ENCODE measurements at regions not wholly inside any gene's neighbourhood (a gene's known extent, or its start where the extent isn't known, plus 50 kb on each side); places are given as distances from the start of the nearest gene placed in this dataset.

- no peak overlapping the region for H3K27ac ChIP-seq (ENCODE audit: low read depth)
- WGBS = 83% methylated on average over 8 of the region's 8 CpGs
- no peaks in the 10 kb centered on the region for H3K36me3 ChIP-seq (ENCODE audit: insufficient read depth)
- no peak overlapping the region for H3K4me3 ChIP-seq (ENCODE audit: low read depth, low read length)
- no peak for DNase-seq (ENCODE audit: extremely low spot score)
- H3K4me1 ChIP-seq (ENCODE audit: insufficient read depth) = no peaks in the 10 kb centered on the region
Measured at GRCh38 chr1:22376546-22376945, 75.1 kb upstream of the ZBTB40 start.

- H3K4me3 ChIP-seq (ENCODE audit: low read depth, low read length) = no peak overlapping the region
- H3K4me1 ChIP-seq (ENCODE audit: insufficient read depth) = no peaks in the 10 kb centered on the region
- H3K27ac ChIP-seq (ENCODE audit: low read depth) = no peak overlapping the region
- DNase-seq (ENCODE audit: extremely low spot score) = no peak
- 86% methylated on average over 3 of the region's 3 CpGs for WGBS
- no peaks in the 10 kb centered on the region for H3K36me3 ChIP-seq (ENCODE audit: insufficient read depth)
Measured at GRCh38 chr1:22376976-22377375, 74.7 kb upstream of the ZBTB40 start.

GRCh38 chr1:22379566-22379965, 72.1 kb upstream of the ZBTB40 start:
- Histone ChIP-seq H3K36me3 (ENCODE audit: insufficient read depth) (no peaks in the 10 kb centered on the region), H3K4me3 (ENCODE audit: low read depth, low read length) (no peak overlapping the region), H3K27ac (ENCODE audit: low read depth) (no peak overlapping the region), H3K4me1 (ENCODE audit: insufficient read depth) (no peaks in the 10 kb centered on the region)
- 29% methylated on average over 7 of the region's 7 CpGs for WGBS
- DNase-seq (ENCODE audit: extremely low spot score) = no peak

DNA sequence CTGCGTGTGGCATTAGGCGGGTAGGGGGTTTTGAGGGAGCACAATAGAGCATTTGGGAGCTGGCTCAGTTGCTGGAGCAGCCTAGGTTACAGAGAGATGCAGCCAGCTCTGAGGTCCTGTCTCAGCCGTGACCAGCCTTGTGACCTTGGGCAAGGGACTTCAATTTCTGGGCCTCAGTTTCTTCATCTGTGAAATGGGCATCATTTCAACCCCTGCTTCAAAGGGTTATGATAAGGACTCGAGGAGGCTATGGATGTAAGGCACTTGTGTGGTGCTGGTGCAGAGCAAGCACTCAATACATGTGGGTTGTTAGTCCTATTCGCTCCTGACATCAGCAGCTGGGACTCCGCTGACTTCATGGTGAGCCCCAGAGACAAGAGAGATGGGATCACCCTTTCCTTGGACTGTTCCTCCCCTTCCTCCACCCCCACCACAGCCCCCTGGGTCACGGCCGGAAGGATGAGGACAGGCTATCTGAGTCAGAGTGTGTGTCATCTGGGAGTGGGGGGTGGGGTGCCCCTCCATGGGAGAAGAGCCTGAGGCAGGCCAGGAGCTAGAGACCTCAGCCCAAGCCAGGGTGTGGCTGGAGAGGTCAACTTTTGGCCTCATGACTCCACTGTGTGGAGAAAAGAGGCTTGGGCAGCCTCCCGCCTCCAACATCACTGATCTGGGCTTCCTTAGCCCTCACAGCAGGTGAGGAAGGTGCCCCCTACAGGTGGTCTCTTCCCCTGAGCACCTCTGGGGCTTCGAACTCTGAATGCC, 71.4 kb upstream of the ZBTB40 start:
- no peak for DNase-seq (ENCODE audit: extremely low spot score)
- H3K4me1 ChIP-seq (ENCODE audit: insufficient read depth) = no peaks in the 10 kb centered on the region
- no peak overlapping the region for H3K27ac ChIP-seq (ENCODE audit: low read depth)
- no peaks in the 10 kb centered on the region for H3K36me3 ChIP-seq (ENCODE audit: insufficient read depth)
- no peak overlapping the region for H3K4me3 ChIP-seq (ENCODE audit: low read depth, low read length)
- WGBS = 75% methylated on average over 10 of the region's 10 CpGs

DNA sequence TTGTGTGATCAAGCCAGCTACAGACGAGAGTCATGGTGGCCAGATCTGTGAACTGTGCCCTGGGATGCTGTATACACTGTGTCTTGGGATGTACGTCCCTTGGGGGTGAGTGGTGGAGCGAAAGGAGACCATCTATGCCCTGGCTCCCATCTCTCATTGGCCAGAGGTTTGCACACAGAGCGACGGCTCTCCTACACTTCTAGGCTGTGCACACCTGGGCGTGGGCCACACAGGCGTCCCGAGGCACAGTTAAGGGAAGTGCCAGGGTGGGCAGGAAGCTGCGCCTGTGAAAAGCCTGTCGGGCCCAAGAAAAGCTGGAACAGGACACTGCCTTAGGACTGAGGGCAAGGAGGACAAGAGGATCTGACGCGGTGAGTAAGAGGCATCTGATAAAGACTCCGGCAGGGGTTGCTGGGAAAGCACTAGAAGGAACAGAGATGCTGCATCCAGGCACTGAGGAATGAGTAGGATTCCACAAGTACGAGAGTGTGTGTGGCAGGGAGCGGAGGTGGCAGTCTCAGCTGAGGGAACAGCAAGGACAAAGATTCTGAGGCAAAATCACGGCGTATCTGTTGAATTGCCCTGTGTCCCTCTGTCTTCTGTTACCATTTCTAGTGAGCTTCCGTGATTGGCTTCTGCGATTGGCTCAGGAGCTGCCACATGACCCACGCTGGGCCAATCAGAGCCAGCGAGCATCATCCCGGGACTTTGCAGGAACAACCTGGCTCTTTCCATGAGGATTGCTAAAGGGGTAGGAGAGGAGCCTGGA, 67.9 kb upstream of the ZBTB40 start:
- 79% methylated on average over 22 of the region's 22 CpGs for WGBS
- Histone ChIP-seq H3K4me3 (ENCODE audit: low read depth, low read length) (no peak overlapping the region), H3K4me1 (ENCODE audit: insufficient read depth) (no peaks in the 10 kb centered on the region)

DNA sequence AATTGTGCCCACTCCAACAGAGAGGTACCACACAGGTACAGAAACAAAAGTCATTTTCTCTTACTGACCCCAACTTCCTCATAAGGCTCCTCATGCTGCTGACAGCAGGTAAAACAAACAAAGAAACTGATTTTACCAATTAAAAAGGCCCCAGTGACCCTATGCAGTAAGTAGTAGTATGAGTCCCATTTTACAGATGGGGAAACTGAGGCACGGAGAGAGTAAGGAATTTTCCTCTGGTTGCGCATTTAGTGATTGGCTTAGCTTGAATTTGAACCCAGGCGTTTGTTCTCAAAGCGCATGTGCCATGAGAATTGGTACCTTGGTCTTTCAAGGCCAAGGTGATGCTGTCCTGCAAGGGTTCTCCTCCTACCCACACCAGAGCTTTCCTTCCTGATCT, 66.1 kb upstream of the ZBTB40 start:
- Histone ChIP-seq H3K4me1 (ENCODE audit: insufficient read depth) (no peaks in the 10 kb centered on the region), H3K27ac (ENCODE audit: low read depth) (no peak overlapping the region), H3K4me3 (ENCODE audit: low read depth, low read length) (no peak overlapping the region), H3K36me3 (ENCODE audit: insufficient read depth) (no peaks in the 10 kb centered on the region)
- 83% methylated on average over 4 of the region's 4 CpGs for WGBS
- DNase-seq (ENCODE audit: extremely low spot score) = no peak

More for the DNA sequence above, 67.9 kb upstream of the ZBTB40 start:
- Histone ChIP-seq H3K27ac (ENCODE audit: low read depth) (no peak overlapping the region), H3K36me3 (ENCODE audit: insufficient read depth) (no peaks in the 10 kb centered on the region)
- DNase-seq (ENCODE audit: extremely low spot score) = no peak

DNA sequence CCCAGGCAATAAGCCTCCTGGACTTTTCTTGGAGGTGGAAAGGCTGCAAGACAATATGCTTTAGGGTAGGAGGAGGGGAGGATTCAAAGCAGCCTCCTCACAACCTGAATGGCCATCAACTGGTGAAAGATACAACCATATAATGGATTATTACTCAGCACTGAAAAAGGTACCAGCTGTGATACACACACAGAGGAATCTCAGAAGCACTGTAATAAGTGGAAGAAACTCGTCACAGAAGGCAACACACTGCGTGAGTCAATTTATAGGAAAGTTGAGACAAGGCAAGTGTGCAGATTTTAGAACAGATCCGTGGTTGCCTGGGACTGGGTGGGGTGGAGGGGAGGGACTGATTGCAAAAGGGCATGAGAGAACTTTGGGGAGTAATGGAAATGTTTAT, 64.9 kb upstream of the ZBTB40 start:
- H3K27ac ChIP-seq (ENCODE audit: low read depth) = no peak overlapping the region
- no peak overlapping the region for H3K4me3 ChIP-seq (ENCODE audit: low read depth, low read length)
- WGBS = 84% methylated on average over 3 of the region's 3 CpGs
- no peaks in the 10 kb centered on the region for H3K4me1 ChIP-seq (ENCODE audit: insufficient read depth)
- no peak for DNase-seq (ENCODE audit: extremely low spot score)
- no peaks in the 10 kb centered on the region for H3K36me3 ChIP-seq (ENCODE audit: insufficient read depth)

GRCh38 chr1:22387919-22388580, 63.6 kb upstream of the ZBTB40 start:
- Histone ChIP-seq H3K27ac (ENCODE audit: low read depth) (no peak overlapping the region), H3K36me3 (ENCODE audit: insufficient read depth) (no peaks in the 10 kb centered on the region), H3K4me3 (ENCODE audit: low read depth, low read length) (no peak overlapping the region), H3K4me1 (ENCODE audit: insufficient read depth) (no peaks in the 10 kb centered on the region)
- WGBS = 29% methylated on average over 13 of the region's 13 CpGs
- DNase-seq (ENCODE audit: extremely low spot score) = no peak

DNA sequence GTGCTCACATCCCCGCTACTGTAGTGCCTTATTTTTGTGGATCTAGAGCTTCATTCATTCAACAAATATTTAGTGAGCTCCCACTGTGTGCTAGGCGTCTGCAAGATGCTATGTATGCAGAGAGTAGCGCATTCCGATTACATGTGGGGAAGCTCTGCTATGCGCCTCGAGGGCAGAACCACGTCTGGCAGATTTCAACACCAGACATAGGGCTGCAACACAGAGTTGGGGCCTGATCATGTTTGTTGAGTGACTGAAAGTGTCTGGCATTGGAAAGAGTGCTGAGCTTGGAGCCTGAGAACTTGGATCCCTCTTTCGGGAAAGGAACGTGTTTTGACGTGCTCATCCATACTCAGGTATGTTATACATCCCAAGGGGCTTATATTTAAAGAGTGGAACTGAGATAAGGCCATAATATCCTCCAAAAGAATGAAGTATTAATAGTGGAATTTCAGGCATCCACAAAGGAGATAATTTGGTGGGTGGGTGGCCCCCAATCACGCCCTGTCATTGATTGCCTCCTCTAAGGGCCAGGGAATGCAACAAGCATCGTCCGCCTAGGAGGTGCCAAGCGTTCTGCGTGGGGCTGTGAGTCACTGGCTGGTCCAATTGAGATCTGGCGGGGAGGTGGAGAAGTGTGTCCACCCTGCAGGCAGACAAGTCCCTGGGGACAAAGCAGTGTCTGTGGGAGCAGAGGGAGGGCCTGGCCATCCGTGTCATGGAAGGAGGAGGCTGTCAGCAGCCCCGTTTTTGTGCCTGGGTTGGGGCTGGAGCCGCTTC, 62.8 kb upstream of the ZBTB40 start:
- no peaks in the 10 kb centered on the region for H3K4me1 ChIP-seq (ENCODE audit: insufficient read depth)

GRCh38 chr1:22393587-22393986, 58.1 kb upstream of the ZBTB40 start:
- Histone ChIP-seq H3K4me3 (ENCODE audit: low read depth, low read length) (no peak overlapping the region), H3K4me1 (ENCODE audit: insufficient read depth) (no peaks in the 10 kb centered on the region), H3K36me3 (ENCODE audit: insufficient read depth) (no peaks in the 10 kb centered on the region), H3K27ac (ENCODE audit: low read depth) (no peak overlapping the region)
- 69% methylated on average over 6 of the region's 6 CpGs for WGBS
- no peak for DNase-seq (ENCODE audit: extremely low spot score)

More for the DNA sequence above, 62.8 kb upstream of the ZBTB40 start:
- Histone ChIP-seq H3K27ac (ENCODE audit: low read depth) (no peak overlapping the region), H3K36me3 (ENCODE audit: insufficient read depth) (no peaks in the 10 kb centered on the region), H3K4me3 (ENCODE audit: low read depth, low read length) (no peak overlapping the region)
- DNase-seq (ENCODE audit: extremely low spot score) = no peak
- WGBS = 45% methylated on average over 19 of the region's 19 CpGs

GRCh38 chr1:22398656-22399420, 52.8 kb upstream of the ZBTB40 start:
- no peaks in the 10 kb centered on the region for H3K4me1 ChIP-seq (ENCODE audit: insufficient read depth)
- H3K27ac ChIP-seq (ENCODE audit: low read depth) = no peak overlapping the region
- no peaks in the 10 kb centered on the region for H3K36me3 ChIP-seq (ENCODE audit: insufficient read depth)
- DNase-seq (ENCODE audit: extremely low spot score) = no peak
- 52% methylated on average over 11 of the region's 11 CpGs for WGBS
- no peak overlapping the region for H3K4me3 ChIP-seq (ENCODE audit: low read depth, low read length)

DNA sequence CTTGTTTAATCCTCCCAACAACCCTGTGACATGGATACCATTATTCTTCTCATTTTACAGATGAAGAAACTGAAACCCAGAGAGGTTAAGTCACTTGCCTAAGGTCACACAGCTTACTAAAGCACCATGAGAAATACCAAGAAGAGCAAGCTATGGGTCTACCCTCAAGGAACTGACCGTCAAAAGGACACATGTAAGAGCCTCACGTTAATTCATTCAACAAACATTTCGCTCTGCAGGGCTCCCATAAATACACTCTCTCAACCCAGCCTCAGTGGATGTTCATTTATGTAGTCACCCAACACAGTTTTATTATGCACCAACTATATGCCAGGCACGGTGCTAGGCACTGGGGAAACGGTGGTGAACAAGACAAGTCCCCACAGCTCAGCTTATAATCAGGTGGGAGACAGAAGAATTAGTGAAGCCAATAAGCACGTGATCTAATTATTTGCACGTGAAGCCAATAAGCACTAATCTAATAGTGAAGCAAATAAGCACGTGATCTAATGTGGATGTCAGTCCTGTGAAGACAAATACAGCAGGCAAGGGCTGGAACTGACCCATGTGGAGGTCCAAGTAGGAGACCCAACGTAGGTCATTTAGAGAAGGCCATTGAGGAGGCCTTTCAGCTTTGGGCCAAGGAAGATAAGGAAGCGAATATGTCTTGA, 52.1 kb upstream of the ZBTB40 start:
- DNase-seq (ENCODE audit: extremely low spot score) = no peak
- H3K27ac ChIP-seq (ENCODE audit: low read depth) = no peak overlapping the region
- H3K4me1 ChIP-seq (ENCODE audit: insufficient read depth) = no peaks in the 10 kb centered on the region
- no peak overlapping the region for H3K4me3 ChIP-seq (ENCODE audit: low read depth, low read length)
- no peaks in the 10 kb centered on the region for H3K36me3 ChIP-seq (ENCODE audit: insufficient read depth)
- 92% methylated on average over 10 of the region's 10 CpGs for WGBS
